H1 (cell line): ENCODE measurements at regions not wholly inside any gene's neighbourhood (a gene's known extent, or its start where the extent isn't known, plus 50 kb on each side); places are given as distances from the start of the nearest gene placed in this dataset.
A peak's percentile ranks its signal among the peaks of the same experiment; 100 is the strongest.

Experiments
- CTCF ChIA-PET: fragments of 300-600 bp; sonication (Branson Sonifier 250); formaldehyde crosslinking; loops from one replicate; lab custom pipeline; 2021; ENCODE audit not compliant: partially characterized antibody; lab: Charles Lee
- POLR2A ChIA-PET: fragments of 300-600 bp; sonication (Branson Sonifier 250); formaldehyde crosslinking; loops from one replicate; lab custom pipeline; 2021; ENCODE audit warnings: inconsistent platforms; ENCODE audit not compliant: partially characterized antibody; lab: Charles Lee
- DNase-seq, 2 experiments: peaks; one replicate each; pipeline versions ENCODE4 v3.0.0 to v3.0.0-alpha.2; 2010 to 2022; ENCODE audit warnings: low spot score in 2 of 2, low read depth in 1 of 2, mixed read lengths in 1 of 2
- FAIRE-seq: peaks from 2 replicates; lab custom pipeline; 2011; peaks lifted over from hg19 to GRCh38; lab: Jason Lieb, UNC
- H2AFZ ChIP-seq: 2 replicates; pipeline ENCODE4 v1.8.1; 2012; ENCODE audit warnings: low read length, inconsistent platforms
- H2AK5ac ChIP-seq: 2 replicates; pipeline ENCODE4 v1.6.1; 2013; ENCODE audit warnings: low read depth, low read length
- H2BK120ac ChIP-seq: replicated peaks from 2 replicates; pipeline ENCODE3; 2013; ENCODE audit warnings: low read depth, low read length, inconsistent platforms
- H2BK12ac ChIP-seq: 2 replicates; pipeline ENCODE4 v1.6.1; 2013; ENCODE audit warnings: low read depth, low read length
- H2BK15ac ChIP-seq: 2 replicates; pipeline ENCODE4 v1.6.1; 2013; ENCODE audit warnings: low read length
- H2BK20ac ChIP-seq: 2 replicates; pipeline ENCODE4 v1.6.1; 2013; ENCODE audit warnings: low read length
- H2BK5ac ChIP-seq: 2 replicates; pipeline ENCODE4 v1.6.1; 2013; ENCODE audit warnings: low read depth, low read length
- H3K14ac ChIP-seq: 2 replicates; pipeline ENCODE4 v1.6.1; 2013; ENCODE audit warnings: inconsistent platforms; ENCODE audit not compliant: insufficient read length
- H3K18ac ChIP-seq: 2 replicates; pipeline ENCODE4 v1.6.1; 2013; ENCODE audit warnings: low read length; ENCODE audit errors: extremely low read depth
- H3K23ac ChIP-seq: 2 replicates; pipeline ENCODE4 v1.6.1; 2013; ENCODE audit warnings: inconsistent platforms; ENCODE audit not compliant: insufficient read length
- H3K23me2 ChIP-seq: 2 replicates; pipeline ENCODE4 v1.6.1; 2013; ENCODE audit warnings: low read depth, low read length
- H3K27ac ChIP-seq: 2 replicates; pipeline ENCODE4 v1.6.1; 2011; ENCODE audit warnings: low read depth, low read length, inconsistent platforms
- H3K27me3 ChIP-seq, 4 experiments: replicated peaks in 1 of 4; 1 replicate in 1 of 4; 2 replicates in 3 of 4; pipeline versions ENCODE4 v1.6.1 to v1.8.1; 2011 to 2013; ENCODE audit warnings: low read length in 3 of 4, mild to moderate bottlenecking in 3 of 4, inconsistent platforms in 2 of 4, mixed read lengths in 2 of 4, moderate library complexity in 1 of 4; ENCODE audit not compliant: control insufficient read depth in 3 of 4, insufficient read depth in 3 of 4; ENCODE audit errors: extremely low read depth in 1 of 4
- H3K36me3 ChIP-seq, 4 experiments: 2 replicates each; pipeline versions ENCODE4 v1.6.1 to v1.8.1; 2011 to 2013; ENCODE audit warnings: mild to moderate bottlenecking in 4 of 4, low read length in 3 of 4, moderate library complexity in 2 of 4, control low read depth in 1 of 4, inconsistent platforms in 1 of 4; ENCODE audit not compliant: insufficient read depth in 4 of 4, control insufficient read depth in 2 of 4
- H3K4ac ChIP-seq: replicated peaks from 2 replicates; pipeline ENCODE3; 2013; ENCODE audit warnings: low read length, low read depth, mixed read lengths, inconsistent platforms; ENCODE audit not compliant: insufficient read length
- H3K4me1 ChIP-seq, 4 experiments: replicated peaks in 1 of 4; 1 replicate in 1 of 4; 2 replicates in 3 of 4; pipeline versions ENCODE4 v1.6.1 to v1.8.1; 2011 to 2013; ENCODE audit warnings: low read length in 3 of 4, inconsistent platforms in 2 of 4, mixed read lengths in 1 of 4; ENCODE audit not compliant: insufficient read depth in 4 of 4, control insufficient read depth in 3 of 4
- H3K4me2 ChIP-seq, 2 experiments: 2 replicates each; pipeline versions ENCODE4 v1.6.1 to v1.8.1; 2011 to 2013; ENCODE audit warnings: low read depth in 2 of 2, low read length in 2 of 2, control low read depth in 1 of 2, inconsistent platforms in 1 of 2, mild to moderate bottlenecking in 1 of 2; ENCODE audit not compliant: insufficient read depth in 1 of 2
- H3K4me3 ChIP-seq, 4 experiments: fragments of 200-600, 300-600 bp in 1 of 4; sonication (generic), shearing (Covaris generic), sonication (Bioruptor Twin) in 1 of 4; 2 replicates each; pipeline versions ENCODE4 v1.5.1 to v1.8.1; 2011 to 2016; ENCODE audit warnings: low read length in 4 of 4, low read depth in 3 of 4, control low read depth in 2 of 4, inconsistent platforms in 2 of 4, mild to moderate bottlenecking in 2 of 4, mixed read lengths in 1 of 4, moderate library complexity in 1 of 4; ENCODE audit not compliant: insufficient read depth in 2 of 4; ENCODE audit errors: extremely low read depth in 1 of 4
- H3K56ac ChIP-seq: replicated peaks from 2 replicates; pipeline ENCODE3; 2013; ENCODE audit warnings: low read depth, mild to moderate bottlenecking, mixed read lengths, low read length, inconsistent platforms; ENCODE audit not compliant: insufficient read length
- H3K79me1 ChIP-seq: 2 replicates; pipeline ENCODE4 v1.6.1; 2013; ENCODE audit warnings: low read depth, low read length, control low read depth
- H3K79me2 ChIP-seq, 2 experiments: 2 replicates each; pipeline versions ENCODE4 v1.6.1 to v1.8.1; 2012 to 2013; ENCODE audit warnings: low read length in 2 of 2, mild to moderate bottlenecking in 2 of 2, inconsistent platforms in 1 of 2; ENCODE audit not compliant: insufficient read depth in 2 of 2, control insufficient read depth in 1 of 2
- H3K9ac ChIP-seq, 4 experiments: replicated peaks in 1 of 4; 1 replicate in 1 of 4; 2 replicates in 3 of 4; pipeline versions ENCODE4 v1.6.1 to v1.8.1; 2011 to 2013; ENCODE audit warnings: low read depth in 3 of 4, low read length in 3 of 4, control low read depth in 2 of 4, mild to moderate bottlenecking in 2 of 4, moderate library complexity in 2 of 4, inconsistent platforms in 1 of 4; ENCODE audit errors: extremely low read depth in 1 of 4
- H3K9me3 ChIP-seq, 2 experiments: 2 replicates each; pipeline versions ENCODE4 v1.6.1 to v1.8.1; 2012 to 2013; ENCODE audit warnings: mild to moderate bottlenecking in 2 of 2, moderate library complexity in 2 of 2, control low read depth in 1 of 2, inconsistent platforms in 1 of 2, low read depth in 1 of 2, low read length in 1 of 2, mixed read lengths in 1 of 2; ENCODE audit not compliant: insufficient read depth in 2 of 2
- H4K20me1 ChIP-seq, 2 experiments: replicated peaks in 1 of 2; 2 replicates each; pipeline versions ENCODE3 to v1.8.1; 2011 to 2013; ENCODE audit warnings: inconsistent platforms in 2 of 2, low read length in 2 of 2, mild to moderate bottlenecking in 1 of 2; ENCODE audit not compliant: insufficient read depth in 2 of 2, control insufficient read depth in 1 of 2
- H4K5ac ChIP-seq: 2 replicates; pipeline ENCODE4 v1.6.1; 2013; ENCODE audit warnings: low read length, low read depth, mixed read lengths, inconsistent platforms; ENCODE audit not compliant: insufficient read length
- H4K8ac ChIP-seq: 2 replicates; pipeline ENCODE4 v1.8.0; 2013; ENCODE audit warnings: mild to moderate bottlenecking, moderate library complexity, low read length, inconsistent platforms; ENCODE audit not compliant: insufficient read depth; ENCODE audit errors: extremely low read depth
- H4K91ac ChIP-seq: replicated peaks from 2 replicates; pipeline ENCODE3; 2013; ENCODE audit warnings: low read length, mixed read lengths, inconsistent platforms; ENCODE audit not compliant: insufficient read length
- ATF3 ChIP-seq: IDR thresholded peaks from 2 replicates; pipeline ENCODE4 v1.6.1; 2011; ENCODE audit warnings: low read depth, mild to moderate bottlenecking, low read length; ENCODE audit not compliant: insufficient read depth
- CBX5 ChIP-seq: fragments of 300-800, 300-1000 bp; sonication (generic); IDR thresholded peaks from 2 replicates; pipeline ENCODE4 v1.7.1; 2016; ENCODE audit warnings: antibody characterized with exemption, low read length, low read depth
- EZH2 ChIP-seq: fragments of 200-600 bp; sonication (generic); IDR thresholded peaks from 2 replicates; pipeline ENCODE4 v1.7.1; 2012; ENCODE audit warnings: low read depth, mild to moderate bottlenecking, moderate library complexity, low read length, inconsistent platforms; ENCODE audit not compliant: severe bottlenecking
- HDAC2 ChIP-seq, 2 experiments: fragments of 300-600 bp in 1 of 2; sonication (generic) in 1 of 2; IDR thresholded peaks; 2 replicates each; pipeline ENCODE4 v1.6.1; 2011 to 2012; ENCODE audit warnings: low read depth in 2 of 2, low read length in 2 of 2, mild to moderate bottlenecking in 2 of 2, moderate library complexity in 2 of 2, borderline replicate concordance in 1 of 2, inconsistent platforms in 1 of 2
- HDAC6 ChIP-seq: IDR thresholded peaks from one replicate; pipeline ENCODE4 v1.7.1; 2012; ENCODE audit warnings: low read depth, mild to moderate bottlenecking, inconsistent platforms, low read length, moderate library complexity
- MAFK ChIP-seq: IDR thresholded peaks from 2 replicates; pipeline ENCODE4 v1.6.1; 2012; ENCODE audit warnings: low read depth, mild to moderate bottlenecking, improper control_type of control experiment, low read length
- PHF8 ChIP-seq: fragments of 200-600 bp; sonication (generic); conservative IDR thresholded peaks from 2 replicates; pipeline ENCODE4 v1.7.1; 2012; ENCODE audit warnings: low read depth, mild to moderate bottlenecking, inconsistent platforms, low read length, moderate library complexity
- POU5F1 ChIP-seq: IDR thresholded peaks from 2 replicates; pipeline ENCODE4 v1.6.1; 2011; ENCODE audit warnings: low read depth, mild to moderate bottlenecking, low read length, moderate library complexity
- RFX5 ChIP-seq: IDR thresholded peaks from 2 replicates; pipeline ENCODE4 v1.6.1; 2011; ENCODE audit warnings: low read depth, low read length, improper control_type of control experiment, borderline replicate concordance
- SAP30 ChIP-seq: fragments of 300-600 bp; sonication (generic); IDR thresholded peaks from 2 replicates; pipeline ENCODE4 v1.7.1; 2012; ENCODE audit warnings: low read length, moderate library complexity, mild to moderate bottlenecking, inconsistent platforms; ENCODE audit not compliant: insufficient read depth, insufficient replicate concordance
- TEAD4 ChIP-seq: IDR thresholded peaks from 2 replicates; pipeline ENCODE4 v1.6.1; 2012; ENCODE audit warnings: low read depth, low read length, inconsistent platforms, mixed read lengths
- YY1 ChIP-seq: IDR thresholded peaks from 2 replicates; pipeline ENCODE4 v1.6.1; 2011; ENCODE audit warnings: low read depth, mild to moderate bottlenecking, low read length
- WGBS, 2 experiments: shearing (Covaris generic) in 1 of 2; methylation state at CpG; one replicate each; pipeline versions ENCODE4 v1.1.6 to v1.1.7; 2013 to 2015; ENCODE audit warnings: low lambda C conversion rate in 2 of 2, mixed read lengths in 2 of 2, inconsistent platforms in 1 of 2, low coverage in 1 of 2, missing lambda C conversion rate in 1 of 2; ENCODE audit not compliant: insufficient replicate concordance in 2 of 2, insufficient coverage in 1 of 2, insufficient read length in 1 of 2; ENCODE audit errors: extremely low coverage in 1 of 2, missing lambda C conversion rate in 1 of 2; 5-methylcytosine and 5-hydroxymethylcytosine counted together

GRCh38 chr9:95773053-95773418, 102.5 kb upstream of the ERCC6L2 start:
- POLR2A ChIA-PET, result interaction anchor here (1.4 kb wide), 1 partner anchor 11 kb away, joined by 3 read pairs; no protein-coding TSS in a partner anchor
- Histone ChIP-seq H2AFZ (peak overlapping the region; percentile 45; the same call in 1 of the 2 replicates), H3K23ac (no peak overlapping the region), H2AK5ac (no peak overlapping the region), H3K4me3 (peak overlapping the region in 1 of 4 experiments; percentile 23; a peak in 1 of 8 replicates), H3K36me3 (no peaks in the 10 kb centered on the region), H3K56ac (no peak overlapping the region), H3K18ac (peak overlapping the region; percentile 89), H2BK120ac (no peak overlapping the region), H3K9me3 (no peaks in the 10 kb centered on the region), H3K79me1 (no peaks in the 10 kb centered on the region), H3K4ac (no peak overlapping the region), H3K23me2 (no peaks in the 10 kb centered on the region; the same call in 1 of the 2 replicates), H2BK20ac (peak overlapping the region; percentile 48; the same call in 1 of the 2 replicates), H4K91ac (peak overlapping the region; percentile 72), H3K27ac (no peak overlapping the region), H3K14ac (no peak overlapping the region), H2BK12ac (peak overlapping the region; percentile 61; the same call in 1 of the 2 replicates), H3K79me2 (no peaks in the 10 kb centered on the region), H3K27me3 (peaks cover 0 to 8% (median 3%) of the 10 kb centered on the region in 4 experiments; a peak in 2 of 7 replicates), H2BK5ac (peak overlapping the region; percentile 35; the same call in 1 of the 2 replicates), H3K4me2 (peak overlapping the region; percentile 51 to 72; a peak in 3 of 4 replicates), H4K20me1 (no peaks in the 10 kb centered on the region), H3K9ac (no peak overlapping the region), H2BK15ac (no peak overlapping the region), H3K4me1 (peaks cover 11 to 22% (median 16%) of the 10 kb centered on the region in 4 experiments), H4K5ac (no peak overlapping the region), H4K8ac (no peak overlapping the region)
- no peak for DNase-seq
- TF ChIP-seq HDAC6, result no peak
- TF ChIP-seq TEAD4, result no peak
- no peak for TF ChIP-seq CBX5
- TF ChIP-seq YY1, result no peak
- TF ChIP-seq MAFK, result no peak
- TF ChIP-seq ATF3, result no peak
- no peak for TF ChIP-seq EZH2
- TF ChIP-seq RFX5, result no peak
- TF ChIP-seq PHF8, result no peak
- TF ChIP-seq SAP30, result no peak
- TF ChIP-seq POU5F1, result no peak
- TF ChIP-seq HDAC2 (IDR thresholded peaks at IDR 0.05; ENCODE audit: borderline replicate concordance in 1 of 2, low read depth in 2 of 2, low read length in 2 of 2), result no peak
- WGBS, 2 experiments, result 86% methylated on average over 3 of the region's 3 CpGs; no CpG with 5 or more reads in 1 of the 2 experiments
- no peak for FAIRE-seq
- CTCF ChIA-PET, result interaction anchor here (0.6 to 1.9 kb wide), 6 partner anchors 10 to 165 kb away, joined by 3 to 6 read pairs (median 5); no protein-coding TSS in a partner anchor
